AG09319 (cell line): ENCODE measurements at regions not wholly inside any gene's neighbourhood (a gene's known extent, or its start where the extent isn't known, plus 50 kb on each side); places are given as distances from the start of the nearest gene placed in this dataset.

Experiments
- DNase-seq: peaks from one replicate; pipeline ENCODE4 v3.0.0-alpha.2; 2010; ENCODE audit warnings: low read depth; ENCODE audit errors: extremely low read depth
- CTCF ChIP-seq: IDR thresholded peaks from 2 replicates; pipeline ENCODE4 v1.5.1; 2011; ENCODE audit warnings: low read depth, mild to moderate bottlenecking, inconsistent platforms, low read length, moderate library complexity

GRCh38 chr19:31511696-31512095, 162.5 kb upstream of the TSHZ3 start:
- no peak for TF ChIP-seq CTCF

DNA sequence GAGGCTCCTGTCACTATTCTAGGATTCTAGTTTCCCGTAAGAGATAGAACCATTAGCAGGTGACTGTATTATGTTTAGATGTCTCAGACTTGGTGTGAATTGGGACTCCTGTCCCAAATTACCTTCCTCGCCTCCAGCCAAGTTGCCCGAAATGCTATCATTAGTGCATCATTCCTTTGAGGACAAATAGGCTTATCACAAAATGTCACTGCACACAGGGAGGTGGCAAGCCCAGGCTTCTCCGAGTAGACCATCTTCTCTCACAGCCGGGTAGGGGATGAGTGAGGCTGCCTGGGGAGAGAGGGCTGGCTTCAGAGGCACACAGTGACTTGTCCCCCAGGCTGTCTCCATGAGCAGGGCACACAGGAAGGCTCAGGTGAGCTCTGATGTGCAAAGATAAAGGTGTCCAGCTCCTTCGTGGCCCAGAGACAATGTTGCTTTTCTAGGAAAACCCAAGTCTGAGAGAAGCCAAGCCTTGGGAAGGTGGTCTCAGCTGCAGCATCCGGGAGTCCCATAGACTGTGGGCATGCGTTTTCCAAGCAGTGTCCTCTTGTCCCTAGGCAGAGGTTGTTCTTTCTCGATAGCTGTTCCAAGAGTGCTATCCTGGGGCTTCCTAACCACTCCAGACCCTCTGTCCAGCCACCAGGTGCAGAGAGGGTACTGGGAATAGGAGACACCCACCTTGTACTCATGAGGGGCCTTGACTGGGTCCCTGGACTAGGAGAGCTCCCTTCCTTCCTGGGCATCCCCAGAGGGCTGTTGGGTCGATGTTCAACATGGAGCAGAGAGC, 163.1 kb upstream of the TSHZ3 start:
- TF ChIP-seq CTCF, result no peak
- DNase-seq, result no peak

More at GRCh38 chr19:31511696-31512095, 162.5 kb upstream of the TSHZ3 start:
- no peak for DNase-seq

GRCh38 chr19:31513841-31514240, 164.6 kb upstream of the TSHZ3 start:
- no peak for DNase-seq
- TF ChIP-seq CTCF, result no peak

DNA sequence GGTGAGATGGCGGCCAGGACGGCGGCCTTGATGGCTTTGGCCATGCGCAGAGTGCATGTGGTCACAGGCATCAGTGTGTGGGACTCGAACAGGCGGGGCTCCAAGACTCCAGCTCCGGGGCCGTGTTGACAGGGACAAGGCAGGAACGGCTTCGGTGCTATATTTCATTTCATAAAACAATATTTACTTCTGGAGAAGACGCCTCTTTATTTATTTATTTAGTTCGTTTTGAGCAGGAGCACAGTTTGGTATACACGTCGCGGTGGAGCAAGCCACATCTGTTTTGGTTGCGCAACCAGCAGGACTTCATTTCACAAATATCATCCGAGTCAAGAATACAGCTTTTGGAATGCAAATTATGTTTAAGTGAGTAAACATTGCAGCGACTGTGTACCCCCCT, 166.7 kb upstream of the TSHZ3 start:
- DNase-seq, result no peak
- TF ChIP-seq CTCF, result no peak

DNA sequence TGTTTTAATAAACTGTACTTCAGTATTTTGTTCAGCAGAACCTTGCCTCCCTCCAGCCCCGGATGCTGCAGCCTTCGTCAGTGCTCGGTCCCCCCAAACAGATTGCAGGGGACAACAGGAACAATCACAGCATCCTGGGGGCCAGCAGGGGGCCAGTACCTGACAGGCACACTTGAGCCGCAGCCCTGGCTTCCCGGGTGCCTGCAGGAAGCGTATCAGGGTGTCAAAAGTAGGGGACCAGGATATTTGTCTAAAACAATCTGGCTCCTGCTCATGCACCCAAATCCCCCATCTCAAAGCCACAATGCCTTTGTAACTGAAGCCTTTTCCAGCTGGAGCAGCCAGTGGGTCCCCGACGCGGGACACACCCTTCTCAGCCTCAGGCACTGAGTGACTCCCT, 167.5 kb upstream of the TSHZ3 start:
- no peak for TF ChIP-seq CTCF
- no peak for DNase-seq

DNA sequence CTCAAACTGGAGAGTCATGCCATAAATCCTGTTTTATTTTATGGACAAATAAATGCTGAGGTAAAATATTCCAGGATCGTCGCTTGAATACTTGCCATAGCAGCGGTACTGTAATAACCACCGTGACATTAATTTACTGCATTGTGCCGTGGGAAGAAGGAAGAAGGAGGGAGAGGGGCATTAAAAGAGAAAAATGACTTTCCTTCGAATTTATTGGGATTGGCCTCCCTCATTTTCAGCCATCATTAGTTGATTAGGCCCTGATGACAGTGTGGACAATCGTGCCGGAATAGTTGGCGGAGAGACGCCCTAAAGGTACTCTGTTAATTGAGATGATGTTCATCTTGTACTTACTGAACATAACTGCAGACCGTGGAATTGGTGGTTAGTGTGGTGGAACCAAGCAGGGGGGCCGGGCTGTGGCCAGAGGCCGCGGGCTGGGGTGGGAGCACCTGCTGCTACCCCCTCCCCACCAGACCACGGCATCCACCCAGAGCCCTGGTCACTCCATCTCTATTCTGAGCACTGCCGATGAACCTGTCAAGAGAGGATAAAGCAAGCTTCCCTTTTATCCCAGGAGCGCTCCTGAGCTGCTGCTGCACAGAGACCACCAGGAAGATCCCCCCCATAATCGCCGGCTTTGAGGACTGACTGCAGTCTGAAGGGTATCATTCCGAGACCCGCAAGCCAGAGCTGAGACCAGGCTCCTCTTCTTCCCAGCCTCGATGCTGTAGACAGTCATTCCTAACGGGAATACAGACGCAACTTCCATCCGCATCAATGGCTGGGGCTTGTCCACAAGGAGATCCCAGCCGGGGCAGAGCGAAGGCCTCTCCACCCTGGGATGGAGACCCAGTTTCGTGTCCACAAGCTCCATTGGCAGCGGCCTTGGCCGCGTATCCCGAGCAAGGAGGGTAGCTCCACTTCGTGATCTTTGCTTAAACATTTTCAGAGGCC, 168.3 kb upstream of the TSHZ3 start:
- TF ChIP-seq CTCF, result no peak

More for the DNA sequence above, 168.3 kb upstream of the TSHZ3 start:
- no peak for DNase-seq
